Mesodermal cell (in vitro differentiated cells): ENCODE measurements at regions not wholly inside any gene's neighbourhood (a gene's known extent, or its start where the extent isn't known, plus 50 kb on each side); places are given as distances from the start of the nearest gene placed in this dataset.
A peak's percentile ranks its signal among the peaks of the same experiment; 100 is the strongest.

ENCODE experiments used
- H3K27ac ChIP-seq: 2 replicates; pipeline ENCODE4 v1.7.0; 2013; ENCODE audit warnings: mild to moderate bottlenecking, low read depth, low read length, moderate library complexity; ENCODE audit not compliant: severe bottlenecking
- H3K36me3 ChIP-seq: 2 replicates; pipeline ENCODE4 v1.7.1; 2013; ENCODE audit warnings: mild to moderate bottlenecking, low read length, moderate library complexity; ENCODE audit not compliant: control insufficient read depth, insufficient read depth
- H3K4me1 ChIP-seq: one replicate; pipeline ENCODE4 v1.7.1; 2013; ENCODE audit warnings: mild to moderate bottlenecking, low read length; ENCODE audit not compliant: insufficient read depth, control insufficient read depth, poor library complexity, severe bottlenecking
- H3K4me3 ChIP-seq: 2 replicates; pipeline ENCODE4 v1.7.0; 2013; ENCODE audit warnings: low read length, control low read depth, mild to moderate bottlenecking; ENCODE audit not compliant: insufficient read depth, poor library complexity, severe bottlenecking; ENCODE audit errors: extremely low read depth
- H3K9me3 ChIP-seq: 2 replicates; pipeline ENCODE4 v1.7.1; 2013; ENCODE audit warnings: mild to moderate bottlenecking, low read length, moderate library complexity; ENCODE audit not compliant: control insufficient read depth
- WGBS, 2 experiments: methylation state at CpG; one replicate each; pipeline ENCODE4 v1.1.5; 2013; ENCODE audit warnings: missing lambda C conversion rate in 2 of 2; ENCODE audit not compliant: insufficient coverage in 2 of 2; 5-methylcytosine and 5-hydroxymethylcytosine counted together

DNA sequence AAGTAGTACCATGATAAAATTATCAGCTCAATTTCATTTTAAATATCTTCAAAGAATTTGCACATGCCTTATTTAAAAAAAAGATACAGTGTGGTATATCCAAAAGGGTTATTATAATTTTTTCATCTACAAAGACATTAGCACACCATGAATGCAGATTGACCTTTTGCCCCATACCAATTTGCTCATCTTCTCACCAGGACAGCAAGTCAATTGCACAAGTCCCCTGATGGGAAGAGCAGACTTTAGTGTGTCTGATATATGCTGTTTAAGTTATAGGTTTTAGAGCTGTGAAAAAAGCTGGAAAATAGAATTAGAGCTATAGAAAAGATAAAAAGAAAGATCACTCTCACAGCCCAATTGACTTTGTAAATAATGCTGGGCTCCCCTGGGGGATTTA is 325.8 kb upstream of the CDH6 start:
- H3K4me1 ChIP-seq, result no peaks in the 10 kb centered on the region
- H3K36me3 ChIP-seq, result no peaks in the 10 kb centered on the region

DNA sequence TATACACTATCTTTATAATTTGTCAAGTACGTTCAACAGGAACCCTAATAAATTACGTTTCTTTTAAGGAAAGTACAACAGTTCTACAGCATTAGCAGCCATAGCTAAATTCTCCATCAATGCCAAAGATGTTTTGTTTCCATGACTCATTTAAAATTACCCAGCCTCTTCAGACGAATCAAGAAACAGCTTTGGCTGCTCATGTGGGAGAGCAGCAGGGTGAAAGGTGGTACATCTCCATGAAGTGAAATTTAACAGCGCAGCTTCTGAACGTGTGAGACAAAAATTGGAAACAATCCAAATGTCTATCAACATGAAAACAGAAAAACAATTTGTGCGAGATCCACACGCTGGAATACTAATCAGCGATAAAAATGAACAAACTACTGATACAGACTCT is 327.3 kb upstream of the CDH6 start:
- 93 to 96% methylated on average over 6 of the region's 8 CpGs for WGBS, 2 experiments

More for the DNA sequence above, 325.8 kb upstream of the CDH6 start:
- no peak overlapping the region for H3K27ac ChIP-seq
- H3K9me3 ChIP-seq, result no peaks in the 10 kb centered on the region
- no peak overlapping the region for H3K4me3 ChIP-seq

DNA sequence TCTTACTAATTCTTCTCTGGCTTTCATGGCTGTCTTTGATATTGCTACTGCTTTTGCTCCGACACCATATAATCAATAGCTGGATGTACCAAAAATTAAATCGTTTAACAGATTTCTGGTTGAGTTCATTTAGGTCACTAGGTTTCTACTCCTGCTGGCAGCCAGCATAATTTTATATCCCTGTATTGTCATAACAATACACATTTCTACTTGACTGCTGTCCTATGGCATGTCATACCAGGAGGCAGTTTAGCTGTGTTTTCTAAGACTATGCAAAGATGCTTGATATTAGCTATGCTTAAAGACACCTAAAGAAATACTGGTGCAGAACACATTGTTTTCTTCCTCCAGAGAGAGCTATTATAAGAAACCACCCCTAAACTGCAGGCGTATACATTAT is 337.2 kb upstream of the CDH6 start:
- no peak overlapping the region for H3K27ac ChIP-seq
- WGBS, 2 experiments, result 84 to 93% methylated on average over 2 to 3 of the region's 3 CpGs

More for the DNA sequence above, 327.3 kb upstream of the CDH6 start:
- Histone ChIP-seq H3K4me1 (no peaks in the 10 kb centered on the region), H3K9me3 (no peaks in the 10 kb centered on the region), H3K27ac (no peak overlapping the region), H3K36me3 (no peaks in the 10 kb centered on the region), H3K4me3 (no peak overlapping the region)

DNA sequence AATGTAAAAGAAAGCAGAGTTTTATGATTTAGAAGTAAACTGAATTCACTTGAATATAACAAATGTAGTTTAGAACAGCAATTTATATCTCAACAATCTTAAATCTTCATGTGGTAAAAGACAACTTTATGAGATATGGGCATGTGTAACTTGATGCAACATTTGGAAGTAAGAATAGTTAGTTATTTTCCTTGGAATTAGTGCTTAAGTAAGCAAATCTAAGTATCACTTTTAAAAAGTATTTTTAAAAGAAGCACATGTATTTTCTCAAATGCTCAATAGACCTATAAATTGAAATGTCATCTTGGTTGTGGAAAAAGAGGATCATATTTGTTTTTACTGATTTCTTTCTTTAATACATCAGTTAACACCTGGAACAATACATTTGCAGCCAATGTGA is 340.3 kb upstream of the CDH6 start:
- no peak overlapping the region for H3K27ac ChIP-seq
- no peak overlapping the region for H3K4me3 ChIP-seq
- no peaks in the 10 kb centered on the region for H3K36me3 ChIP-seq
- no peaks in the 10 kb centered on the region for H3K9me3 ChIP-seq
- H3K4me1 ChIP-seq, result no peaks in the 10 kb centered on the region

More for the DNA sequence above, 337.2 kb upstream of the CDH6 start:
- H3K4me3 ChIP-seq, result no peak overlapping the region
- H3K9me3 ChIP-seq, result no peaks in the 10 kb centered on the region
- H3K4me1 ChIP-seq, result no peaks in the 10 kb centered on the region
- no peaks in the 10 kb centered on the region for H3K36me3 ChIP-seq

DNA sequence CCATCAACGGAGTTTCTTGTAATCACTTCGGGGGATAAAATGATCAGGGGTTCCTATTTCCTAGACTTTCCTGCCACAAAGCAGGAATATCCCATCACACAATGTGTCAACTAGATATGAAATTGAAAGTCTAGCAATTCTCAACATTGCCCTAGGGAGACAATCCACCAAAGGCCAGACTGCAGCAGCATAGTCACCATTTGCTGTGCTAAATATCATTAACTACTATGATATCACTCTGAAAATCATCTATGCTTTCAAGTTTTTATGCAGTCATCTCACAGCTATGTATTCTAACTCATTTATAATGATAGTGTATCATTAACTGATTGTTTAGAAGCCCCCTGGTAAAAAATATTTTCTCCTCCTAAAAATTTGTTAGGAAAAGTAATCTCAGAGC is 342.6 kb upstream of the CDH6 start:
- no peak overlapping the region for H3K27ac ChIP-seq
- H3K9me3 ChIP-seq, result no peaks in the 10 kb centered on the region
- no peaks in the 10 kb centered on the region for H3K4me1 ChIP-seq
- 90% methylated on average over 2 of the region's 2 CpGs; no CpG with 5 or more reads in 1 of the 2 experiments for WGBS, 2 experiments
- no peaks in the 10 kb centered on the region for H3K36me3 ChIP-seq
- H3K4me3 ChIP-seq, result no peak overlapping the region

DNA sequence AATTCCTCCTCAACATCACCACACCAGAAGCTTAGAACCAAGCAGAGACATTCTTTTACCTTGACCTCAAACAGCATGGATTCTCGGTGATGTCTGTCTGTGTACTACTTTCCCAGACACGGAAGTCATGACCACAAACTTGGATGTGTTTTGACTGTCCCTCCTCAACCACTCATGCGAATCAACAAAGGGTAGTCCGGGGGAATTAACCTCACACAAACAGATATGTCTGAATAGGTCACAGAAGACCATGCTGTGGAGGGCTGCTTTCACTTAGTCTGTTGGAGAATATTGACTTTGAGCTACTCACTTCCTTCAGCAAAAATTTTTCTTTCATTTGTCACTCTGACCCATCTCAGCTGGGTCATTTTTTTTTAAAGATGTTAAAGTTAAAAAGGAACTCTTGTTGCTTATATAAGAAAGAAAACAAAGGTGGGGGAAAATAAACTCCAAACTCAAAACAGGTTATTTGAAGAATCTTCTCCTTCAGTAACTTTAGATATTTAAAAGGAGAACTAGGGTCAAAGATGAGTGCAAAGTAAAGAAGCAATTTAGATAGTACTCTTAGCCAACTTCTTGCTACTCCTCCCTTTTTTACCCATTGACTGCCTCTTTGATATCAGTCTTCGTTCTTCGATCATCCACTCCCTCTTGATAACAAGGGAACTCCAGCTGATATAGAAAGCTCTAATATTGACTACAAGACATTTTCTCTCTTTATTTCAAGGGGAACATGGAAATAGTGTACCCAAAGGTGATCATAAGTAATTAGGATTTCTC is 343.4 kb upstream of the CDH6 start:
- 82 to 86% methylated on average over 2 to 4 of the region's 6 CpGs for WGBS, 2 experiments
- H3K9me3 ChIP-seq, result no peaks in the 10 kb centered on the region
- no peaks in the 10 kb centered on the region for H3K4me1 ChIP-seq
- peak overlapping the region; percentile 31 for H3K27ac ChIP-seq
- H3K4me3 ChIP-seq, result no peak overlapping the region
- H3K36me3 ChIP-seq, result no peaks in the 10 kb centered on the region

DNA sequence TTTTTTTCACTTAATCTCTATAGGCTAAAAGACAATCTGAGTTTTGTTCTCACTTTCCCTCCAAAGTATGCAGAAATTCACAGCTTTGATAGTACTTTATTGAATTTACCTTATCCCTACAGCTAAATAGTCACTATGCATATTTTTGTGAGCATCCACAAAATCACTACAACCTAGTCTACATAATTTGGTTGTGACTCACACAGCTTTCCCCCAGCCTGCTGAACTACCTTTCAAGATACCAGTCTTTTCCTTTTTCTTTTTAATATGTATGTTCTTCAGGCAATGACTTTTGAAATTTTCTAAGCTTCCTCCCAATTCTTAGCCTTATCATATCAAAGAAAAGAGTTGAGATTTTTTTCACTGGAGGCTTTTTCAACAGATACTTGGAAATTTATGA is 347.3 kb upstream of the CDH6 start:
- no peaks in the 10 kb centered on the region for H3K36me3 ChIP-seq
- no peaks in the 10 kb centered on the region for H3K4me1 ChIP-seq
- no peaks in the 10 kb centered on the region for H3K9me3 ChIP-seq
- H3K27ac ChIP-seq, result no peak overlapping the region
- no peak overlapping the region for H3K4me3 ChIP-seq

DNA sequence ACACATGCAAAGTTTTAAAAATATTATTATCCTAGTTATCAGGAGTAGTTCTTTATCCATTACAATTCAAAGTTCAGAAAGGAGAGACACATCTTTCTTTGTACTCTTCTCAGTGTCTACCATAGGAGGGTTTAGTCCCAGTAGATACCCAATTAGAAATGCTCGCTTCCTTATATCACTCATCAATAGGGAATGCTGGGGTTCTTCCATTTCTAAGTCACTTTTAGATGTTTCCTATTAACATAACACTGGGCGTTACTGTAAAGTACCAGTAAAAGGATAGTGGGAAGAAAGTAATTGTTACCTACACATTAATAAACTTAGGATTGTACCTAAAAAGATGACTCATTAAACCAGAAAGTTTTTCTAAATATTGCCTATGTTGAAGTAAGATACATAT is 348.3 kb upstream of the CDH6 start:
- Histone ChIP-seq H3K27ac (no peak overlapping the region), H3K4me1 (no peaks in the 10 kb centered on the region), H3K36me3 (no peaks in the 10 kb centered on the region), H3K4me3 (no peak overlapping the region), H3K9me3 (no peaks in the 10 kb centered on the region)
- WGBS, 2 experiments, result no CpG with 5 or more reads among the region's 2 CpGs

DNA sequence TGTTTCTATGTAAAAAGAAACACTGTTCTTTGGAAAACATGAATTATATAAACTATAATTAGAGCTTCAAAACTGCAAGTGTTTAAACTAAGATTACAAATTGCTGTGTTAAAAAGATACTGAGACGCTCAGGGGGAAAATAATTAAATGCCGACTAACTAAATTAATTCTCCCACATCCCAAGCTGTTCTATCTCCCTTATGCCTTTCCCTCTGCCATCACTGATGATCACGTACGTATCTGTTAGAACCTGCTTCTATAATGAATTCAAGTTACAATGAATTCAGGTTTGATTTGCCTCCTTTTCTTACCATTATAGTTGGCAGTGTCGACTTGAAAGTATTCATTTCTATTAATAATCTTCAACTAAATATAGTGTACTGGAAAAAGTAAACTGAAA is 349.9 kb upstream of the CDH6 start:
- 83 to 92% methylated on average over 1 to 2 of the region's 5 CpGs for WGBS, 2 experiments
- H3K4me3 ChIP-seq, result no peak overlapping the region
- no peak overlapping the region for H3K27ac ChIP-seq
- H3K9me3 ChIP-seq, result no peaks in the 10 kb centered on the region
- H3K36me3 ChIP-seq, result no peaks in the 10 kb centered on the region
- no peaks in the 10 kb centered on the region for H3K4me1 ChIP-seq

DNA sequence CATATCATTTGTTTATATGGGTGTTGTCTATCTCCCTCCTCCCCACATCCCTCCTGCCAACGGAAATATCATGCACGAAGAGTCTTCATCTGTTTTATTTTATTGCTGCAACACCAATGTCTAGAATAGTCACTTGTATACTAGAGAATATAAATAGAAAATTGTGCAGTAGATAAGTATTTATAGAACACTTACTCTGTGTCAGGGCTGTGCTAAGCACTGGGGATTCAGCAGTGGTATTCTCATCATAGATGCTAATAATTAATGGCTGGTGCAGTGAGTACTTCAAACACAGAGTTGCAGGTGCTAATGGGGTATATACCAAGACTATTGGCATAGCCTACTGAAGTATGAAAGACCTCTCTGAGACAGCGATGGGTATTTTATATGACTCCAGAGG is 353.5 kb upstream of the CDH6 start:
- H3K9me3 ChIP-seq, result no peaks in the 10 kb centered on the region
- no peaks in the 10 kb centered on the region for H3K36me3 ChIP-seq
- no peak overlapping the region for H3K27ac ChIP-seq
- H3K4me3 ChIP-seq, result no peak overlapping the region
- 86% methylated on average over 1 of the region's 3 CpGs; no CpG with 5 or more reads in 1 of the 2 experiments for WGBS, 2 experiments
- H3K4me1 ChIP-seq, result no peaks in the 10 kb centered on the region

DNA sequence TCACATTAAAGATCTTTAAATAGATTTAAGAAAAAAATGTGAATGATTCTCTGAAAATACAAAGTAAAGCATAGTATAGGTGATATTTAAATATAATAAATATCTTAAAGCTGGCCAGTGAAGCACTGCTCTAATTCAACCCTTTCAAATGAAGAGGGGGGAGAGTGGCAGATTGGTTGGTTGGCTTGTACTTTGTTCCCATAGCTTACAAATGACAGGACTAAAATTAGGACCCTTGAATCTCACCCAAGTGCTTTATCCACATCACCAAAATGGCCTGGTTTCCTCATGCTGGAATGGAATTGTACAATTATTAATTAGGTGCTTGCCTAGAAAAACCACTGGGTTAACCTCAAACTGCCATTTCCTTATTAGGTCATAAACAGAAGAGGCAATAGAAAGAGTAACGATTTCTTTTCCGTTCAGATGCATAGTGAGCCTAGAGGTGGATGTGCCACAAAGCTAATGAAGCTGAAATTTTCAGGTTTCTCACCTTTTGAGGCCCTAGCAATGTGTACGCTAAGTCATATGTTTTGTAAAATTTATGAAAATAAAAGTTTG is 354.5 kb upstream of the CDH6 start:
- Histone ChIP-seq H3K4me3 (no peak overlapping the region), H3K36me3 (no peaks in the 10 kb centered on the region), H3K4me1 (no peaks in the 10 kb centered on the region), H3K9me3 (no peaks in the 10 kb centered on the region), H3K27ac (no peak overlapping the region)
- 43 to 50% methylated on average over 2 of the region's 3 CpGs for WGBS, 2 experiments
